ENCODE measurements at regions not wholly inside any gene's neighbourhood (a gene's known extent, or its start where the extent isn't known, plus 50 kb on each side); places are given as distances from the start of the nearest gene placed in this dataset.
"Not testable (repeated sequence)": the region's sequence is repeated elsewhere in the genome, so short reads cannot be mapped to it uniquely, and the experiment has no call there.

GRCh38 chr5:168136340-168136739 is 155.1 kb upstream of the WWC1 start:
- H3K4me3 ChIP-seq (ENCODE audit: low read depth in 1 of 5, low read length in 5 of 5) = no peak overlapping the region
- no peaks in the 10 kb centered on the region for H3K9me3 ChIP-seq (ENCODE audit: control insufficient read depth in 5 of 5, low read length in 5 of 5)
- H3K36me3 ChIP-seq (ENCODE audit: control insufficient read depth in 5 of 5, insufficient read depth in 5 of 5, low read length in 5 of 5) = no peaks in the 10 kb centered on the region
- H3K27me3 ChIP-seq (ENCODE audit: control insufficient read depth in 5 of 5, insufficient read depth in 4 of 5, low read length in 5 of 5) = no peaks in the 10 kb centered on the region
- no peak overlapping the region for H3K27ac ChIP-seq (ENCODE audit: low read depth, low read length)
- no peak overlapping the region for H3K9ac ChIP-seq (ENCODE audit: low read length in 5 of 5)
- H3K4me1 ChIP-seq (ENCODE audit: control insufficient read depth in 5 of 5, insufficient read depth in 5 of 5, low read length in 5 of 5) = no peaks in the 10 kb centered on the region

GRCh38 chr5:168137265-168137664 is 154.2 kb upstream of the WWC1 start:
- H3K36me3 ChIP-seq (ENCODE audit: control insufficient read depth in 5 of 5, insufficient read depth in 5 of 5, low read length in 5 of 5) = no peaks in the 10 kb centered on the region
- no peak overlapping the region for H3K27ac ChIP-seq (ENCODE audit: low read depth, low read length)
- H3K4me1 ChIP-seq (ENCODE audit: control insufficient read depth in 5 of 5, insufficient read depth in 5 of 5, low read length in 5 of 5) = no peaks in the 10 kb centered on the region
- no peak overlapping the region for H3K9ac ChIP-seq (ENCODE audit: low read length in 5 of 5)
- H3K9me3 ChIP-seq (ENCODE audit: control insufficient read depth in 5 of 5, low read length in 5 of 5) = no peaks in the 10 kb centered on the region
- H3K4me3 ChIP-seq (ENCODE audit: low read depth in 1 of 5, low read length in 5 of 5) = no peak overlapping the region
- H3K27me3 ChIP-seq (ENCODE audit: control insufficient read depth in 5 of 5, insufficient read depth in 4 of 5, low read length in 5 of 5) = no peaks in the 10 kb centered on the region

- no peak overlapping the region for H3K4me3 ChIP-seq (ENCODE audit: low read depth in 1 of 5, low read length in 5 of 5)
- H3K36me3 ChIP-seq (ENCODE audit: control insufficient read depth in 5 of 5, insufficient read depth in 5 of 5, low read length in 5 of 5) = no peaks in the 10 kb centered on the region
- H3K27me3 ChIP-seq (ENCODE audit: control insufficient read depth in 5 of 5, insufficient read depth in 4 of 5, low read length in 5 of 5) = no peaks in the 10 kb centered on the region
- H3K9me3 ChIP-seq (ENCODE audit: control insufficient read depth in 5 of 5, low read length in 5 of 5) = no peaks in the 10 kb centered on the region
- H3K4me1 ChIP-seq (ENCODE audit: control insufficient read depth in 5 of 5, insufficient read depth in 5 of 5, low read length in 5 of 5) = no peaks in the 10 kb centered on the region
- no peak overlapping the region for H3K9ac ChIP-seq (ENCODE audit: low read length in 5 of 5)
- H3K27ac ChIP-seq (ENCODE audit: low read depth, low read length) = no peak overlapping the region
Observed at GRCh38 chr5:168140241-168140640, 151.2 kb upstream of the WWC1 start.

GRCh38 chr5:168142402-168142801 is 149.0 kb upstream of the WWC1 start:
- no peak overlapping the region for H3K4me3 ChIP-seq (ENCODE audit: low read depth in 1 of 5, low read length in 5 of 5)

GRCh38 chr5:168143521-168143920 is 147.9 kb upstream of the WWC1 start:
- H3K27me3 ChIP-seq (ENCODE audit: control insufficient read depth in 5 of 5, insufficient read depth in 4 of 5, low read length in 5 of 5); H3K9me3 ChIP-seq (ENCODE audit: control insufficient read depth in 5 of 5, low read length in 5 of 5); H3K27ac ChIP-seq (ENCODE audit: low read depth, low read length): not testable (repeated sequence)

More at GRCh38 chr5:168142402-168142801, 149.0 kb upstream of the WWC1 start:
- H3K4me1 ChIP-seq (ENCODE audit: control insufficient read depth in 5 of 5, insufficient read depth in 5 of 5, low read length in 5 of 5) = no peaks in the 10 kb centered on the region
- H3K9ac ChIP-seq (ENCODE audit: low read length in 5 of 5) = no peak overlapping the region
- H3K27me3 ChIP-seq (ENCODE audit: control insufficient read depth in 5 of 5, insufficient read depth in 4 of 5, low read length in 5 of 5) = no peaks in the 10 kb centered on the region
- no peak overlapping the region for H3K27ac ChIP-seq (ENCODE audit: low read depth, low read length)
- no peaks in the 10 kb centered on the region for H3K9me3 ChIP-seq (ENCODE audit: control insufficient read depth in 5 of 5, low read length in 5 of 5)
- H3K36me3 ChIP-seq (ENCODE audit: control insufficient read depth in 5 of 5, insufficient read depth in 5 of 5, low read length in 5 of 5) = no peaks in the 10 kb centered on the region

GRCh38 chr5:168147106-168147505 is 144.3 kb upstream of the WWC1 start:
- Histone ChIP-seq H3K9ac (ENCODE audit: low read length in 5 of 5) (no peak overlapping the region), H3K9me3 (ENCODE audit: control insufficient read depth in 5 of 5, low read length in 5 of 5) (no peaks in the 10 kb centered on the region), H3K4me3 (ENCODE audit: low read depth in 1 of 5, low read length in 5 of 5) (no peak overlapping the region), H3K27me3 (ENCODE audit: control insufficient read depth in 5 of 5, insufficient read depth in 4 of 5, low read length in 5 of 5) (peaks cover 0 to 3% (median 0%) of the 10 kb centered on the region in 5 donors), H3K36me3 (ENCODE audit: control insufficient read depth in 5 of 5, insufficient read depth in 5 of 5, low read length in 5 of 5) (no peaks in the 10 kb centered on the region), H3K4me1 (ENCODE audit: control insufficient read depth in 5 of 5, insufficient read depth in 5 of 5, low read length in 5 of 5) (no peaks in the 10 kb centered on the region), H3K27ac (ENCODE audit: low read depth, low read length) (no peak overlapping the region)

More at GRCh38 chr5:168143521-168143920, 147.9 kb upstream of the WWC1 start:
- not testable (repeated sequence) for H3K9ac ChIP-seq (ENCODE audit: low read length in 5 of 5); H3K36me3 ChIP-seq (ENCODE audit: control insufficient read depth in 5 of 5, insufficient read depth in 5 of 5, low read length in 5 of 5); H3K4me1 ChIP-seq (ENCODE audit: control insufficient read depth in 5 of 5, insufficient read depth in 5 of 5, low read length in 5 of 5); H3K4me3 ChIP-seq (ENCODE audit: low read depth in 1 of 5, low read length in 5 of 5)

GRCh38 chr5:168147568-168148360 is 143.7 kb upstream of the WWC1 start:
- Histone ChIP-seq H3K27me3 (ENCODE audit: control insufficient read depth in 5 of 5, insufficient read depth in 4 of 5, low read length in 5 of 5) (peaks cover 0 to 3% (median 0%) of the 10 kb centered on the region in 5 donors), H3K36me3 (ENCODE audit: control insufficient read depth in 5 of 5, insufficient read depth in 5 of 5, low read length in 5 of 5) (no peaks in the 10 kb centered on the region), H3K4me3 (ENCODE audit: low read depth in 1 of 5, low read length in 5 of 5) (no peak overlapping the region), H3K9ac (ENCODE audit: low read length in 5 of 5) (no peak overlapping the region), H3K27ac (ENCODE audit: low read depth, low read length) (no peak overlapping the region), H3K4me1 (ENCODE audit: control insufficient read depth in 5 of 5, insufficient read depth in 5 of 5, low read length in 5 of 5) (peaks cover 0 to under 1% (median 0%) of the 10 kb centered on the region in 5 donors), H3K9me3 (ENCODE audit: control insufficient read depth in 5 of 5, low read length in 5 of 5) (no peaks in the 10 kb centered on the region)

GRCh38 chr5:168151041-168151440 is 140.4 kb upstream of the WWC1 start:
- Histone ChIP-seq H3K4me3 (ENCODE audit: low read depth in 1 of 5, low read length in 5 of 5) (no peak overlapping the region), H3K27me3 (ENCODE audit: control insufficient read depth in 5 of 5, insufficient read depth in 4 of 5, low read length in 5 of 5) (peaks cover 0 to 3% (median 0%) of the 10 kb centered on the region in 5 donors), H3K27ac (ENCODE audit: low read depth, low read length) (no peak overlapping the region), H3K4me1 (ENCODE audit: control insufficient read depth in 5 of 5, insufficient read depth in 5 of 5, low read length in 5 of 5) (peaks cover 0 to 13% (median 10%) of the 10 kb centered on the region in 5 donors), H3K9ac (ENCODE audit: low read length in 5 of 5) (no peak overlapping the region), H3K36me3 (ENCODE audit: control insufficient read depth in 5 of 5, insufficient read depth in 5 of 5, low read length in 5 of 5) (no peaks in the 10 kb centered on the region), H3K9me3 (ENCODE audit: control insufficient read depth in 5 of 5, low read length in 5 of 5) (no peaks in the 10 kb centered on the region)

- Histone ChIP-seq H3K27me3 (ENCODE audit: control insufficient read depth in 5 of 5, insufficient read depth in 4 of 5, low read length in 5 of 5) (peaks cover 0 to 3% (median 0%) of the 10 kb centered on the region in 5 donors), H3K9ac (ENCODE audit: low read length in 5 of 5) (no peak overlapping the region), H3K36me3 (ENCODE audit: control insufficient read depth in 5 of 5, insufficient read depth in 5 of 5, low read length in 5 of 5) (no peaks in the 10 kb centered on the region), H3K4me1 (ENCODE audit: control insufficient read depth in 5 of 5, insufficient read depth in 5 of 5, low read length in 5 of 5) (peaks cover 0 to 13% (median 10%) of the 10 kb centered on the region in 5 donors), H3K9me3 (ENCODE audit: control insufficient read depth in 5 of 5, low read length in 5 of 5) (no peaks in the 10 kb centered on the region), H3K4me3 (ENCODE audit: low read depth in 1 of 5, low read length in 5 of 5) (no peak overlapping the region), H3K27ac (ENCODE audit: low read depth, low read length) (no peak overlapping the region)
Observed at GRCh38 chr5:168152660-168153059, 138.8 kb upstream of the WWC1 start.

- H3K9me3 ChIP-seq (ENCODE audit: control insufficient read depth in 5 of 5, low read length in 5 of 5) = no peaks in the 10 kb centered on the region
- no peak overlapping the region for H3K4me3 ChIP-seq (ENCODE audit: low read depth in 1 of 5, low read length in 5 of 5)
- no peak overlapping the region for H3K27ac ChIP-seq (ENCODE audit: low read depth, low read length)
- peaks cover 0 to 3% (median 0%) of the 10 kb centered on the region in 5 donors for H3K27me3 ChIP-seq (ENCODE audit: control insufficient read depth in 5 of 5, insufficient read depth in 4 of 5, low read length in 5 of 5)
- peaks cover 0 to 13% (median 10%) of the 10 kb centered on the region in 5 donors for H3K4me1 ChIP-seq (ENCODE audit: control insufficient read depth in 5 of 5, insufficient read depth in 5 of 5, low read length in 5 of 5)
- H3K36me3 ChIP-seq (ENCODE audit: control insufficient read depth in 5 of 5, insufficient read depth in 5 of 5, low read length in 5 of 5) = no peaks in the 10 kb centered on the region
- no peak overlapping the region for H3K9ac ChIP-seq (ENCODE audit: low read length in 5 of 5)
Observed at GRCh38 chr5:168153263-168153875, 138.1 kb upstream of the WWC1 start.

All from subcutaneous abdominal adipose tissue (tissue), 5 donors.